ENCODE measurements at regions not wholly inside any gene's neighbourhood (a gene's known extent, or its start where the extent isn't known, plus 50 kb on each side); places are given as distances from the start of the nearest gene placed in this dataset.

DNA sequence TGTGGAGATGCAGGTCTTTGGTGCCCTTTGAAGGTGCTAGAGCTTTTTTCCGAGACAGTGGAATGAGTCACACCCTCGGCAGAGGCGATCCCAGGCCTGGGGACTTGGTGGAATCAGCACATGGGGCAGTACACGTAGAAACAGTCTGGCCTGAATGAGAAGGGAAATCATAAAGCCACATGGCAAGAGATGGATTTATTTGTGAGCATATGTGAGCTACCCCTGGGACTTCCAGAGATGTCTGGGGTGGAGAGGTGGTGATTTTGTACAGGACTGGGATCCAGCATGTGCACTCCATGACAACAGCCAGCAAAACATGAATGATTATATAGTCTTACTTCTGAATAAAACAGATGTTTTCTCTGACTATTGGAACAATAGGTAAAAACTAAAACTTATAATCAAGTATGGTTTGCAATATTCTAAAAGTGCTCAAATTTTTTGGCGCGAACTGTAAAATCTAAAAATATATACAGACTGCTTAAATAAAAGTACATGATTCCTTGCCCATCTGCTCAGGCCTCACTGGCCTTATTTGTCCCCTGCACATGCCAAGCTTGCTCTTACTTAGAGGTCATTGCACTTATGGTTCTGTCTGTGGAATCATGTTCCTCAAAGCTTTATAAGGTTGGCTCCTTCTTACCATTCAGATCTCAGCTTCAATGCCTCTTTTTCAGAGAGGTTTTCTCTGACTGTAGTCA lies 54.7 kb upstream of the SMARCA2 start:
- FAIRE-seq (no peak), ATAC-seq (no peak; a peak in 1 of 6 replicates), DNase-seq (ENCODE audit: low read depth in 1 of 2, low spot score in 1 of 2) (no peak)
- no peak overlapping the region for H3K27ac ChIP-seq
- no peaks in the 10 kb centered on the region for H3K9me3 ChIP-seq
- H3K4me3 ChIP-seq: no peak overlapping the region
- no peak overlapping the region for H3K4me2 ChIP-seq
- CTCF ChIA-PET: no interaction called here
- POLR2A ChIA-PET: no interaction called here
- no peaks in the 10 kb centered on the region for H3K4me1 ChIP-seq
- 35% methylated on average over 6 of the region's 6 CpGs for WGBS (ENCODE audit: missing lambda C conversion rate)
- TF ChIP-seq MAX (IDR thresholded peaks at IDR 0.05): no peak
- no peak for TF ChIP-seq RCOR1 (IDR thresholded peaks at IDR 0.05; ENCODE audit: low read depth, low read length)
- no peak for TF ChIP-seq KDM5A (IDR thresholded peaks at IDR 0.05)
- no peak for TF ChIP-seq HES2 (IDR thresholded peaks at IDR 0.05)
- TF ChIP-seq CBX8 (IDR thresholded peaks at IDR 0.05): no peak
- no peak for TF ChIP-seq FOSB (CRISPR knock-in tag; IDR thresholded peaks at IDR 0.05)
- no peak for TF ChIP-seq POLR2AphosphoS2 (conservative IDR thresholded peaks at IDR 0.05; ENCODE audit: low read length)
- no peak for TF ChIP-seq CTCF (IDR thresholded peaks at IDR 0.05)
- no peak for TF ChIP-seq SMC3 (IDR thresholded peaks at IDR 0.05)
- no peak for TF ChIP-seq MYC (IDR thresholded peaks at IDR 0.05; ENCODE audit: borderline replicate concordance, low read length)
- no peak for TF ChIP-seq ZFP36 (IDR thresholded peaks at IDR 0.05; ENCODE audit: borderline replicate concordance, partially characterized antibody)
- no peak for TF ChIP-seq SREBF2 (IDR thresholded peaks at IDR 0.05)
- no peak for TF ChIP-seq EHMT2 (IDR thresholded peaks at IDR 0.05; ENCODE audit: low read depth)
- no peak for TF ChIP-seq HDAC2 (IDR thresholded peaks at IDR 0.05)
- TF ChIP-seq ZC3H11A (IDR thresholded peaks at IDR 0.05): no peak

DNA sequence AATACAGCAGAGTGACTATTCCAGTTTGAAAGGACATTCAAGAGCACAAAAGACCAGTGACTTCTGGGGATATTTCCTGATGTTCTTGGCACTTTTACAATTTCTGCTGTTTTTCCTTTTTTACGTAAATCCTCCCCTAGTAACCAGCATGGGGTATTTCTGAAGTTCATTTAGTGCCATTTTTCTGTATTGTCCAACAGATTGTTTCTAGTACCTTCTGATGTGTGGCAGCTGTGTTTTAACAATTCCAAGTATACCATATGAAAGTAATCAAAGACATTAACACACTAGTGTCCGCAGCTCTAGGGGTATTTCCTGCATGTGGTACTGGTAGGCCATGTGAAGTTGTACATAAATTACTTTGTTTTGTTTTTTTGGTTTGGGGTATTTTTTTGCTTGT lies 53.0 kb upstream of the SMARCA2 start:
- POLR2A ChIA-PET: no interaction called here
- Histone ChIP-seq H3K4me3 (no peak overlapping the region), H3K4me2 (no peak overlapping the region), H3K4me1 (no peaks in the 10 kb centered on the region), H3K27ac (no peak overlapping the region), H3K9me3 (no peaks in the 10 kb centered on the region)
- ATAC-seq (no peak), FAIRE-seq (no peak), DNase-seq (ENCODE audit: low read depth in 1 of 2, low spot score in 1 of 2) (no peak)
- WGBS (ENCODE audit: missing lambda C conversion rate): 67% methylated on average over 2 of the region's 2 CpGs
- CTCF ChIA-PET: no interaction called here
- TF ChIP-seq, protein P1, sequence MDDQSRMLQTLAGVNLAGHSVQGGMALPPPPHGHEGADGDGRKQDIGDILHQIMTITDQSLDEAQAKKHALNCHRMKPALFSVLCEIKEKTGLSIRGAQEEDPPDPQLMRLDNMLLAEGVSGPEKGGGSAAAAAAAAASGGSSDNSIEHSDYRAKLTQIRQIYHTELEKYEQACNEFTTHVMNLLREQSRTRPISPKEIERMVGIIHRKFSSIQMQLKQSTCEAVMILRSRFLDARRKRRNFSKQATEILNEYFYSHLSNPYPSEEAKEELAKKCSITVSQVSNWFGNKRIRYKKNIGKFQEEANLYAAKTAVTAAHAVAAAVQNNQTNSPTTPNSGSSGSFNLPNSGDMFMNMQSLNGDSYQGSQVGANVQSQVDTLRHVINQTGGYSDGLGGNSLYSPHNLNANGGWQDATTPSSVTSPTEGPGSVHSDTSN (IDR thresholded peaks at IDR 0.05): no peak
- no peak for TF ChIP-seq RARB (CRISPR knock-in tag; IDR thresholded peaks at IDR 0.05)
- TF ChIP-seq KDM1A (IDR thresholded peaks at IDR 0.05; ENCODE audit: low read depth): no peak
- no peak for TF ChIP-seq CBX2 (IDR thresholded peaks at IDR 0.05; ENCODE audit: borderline replicate concordance, low read depth)
- TF ChIP-seq USF2 (IDR thresholded peaks at IDR 0.05): no peak
- no peak for TF ChIP-seq GATA3 (IDR thresholded peaks at IDR 0.05; ENCODE audit: borderline replicate concordance)
- no peak for TF ChIP-seq CHD4 (IDR thresholded peaks at IDR 0.05; ENCODE audit: borderline replicate concordance)
- TF ChIP-seq EHMT2 (IDR thresholded peaks at IDR 0.05; ENCODE audit: low read depth): no peak
- no peak for TF ChIP-seq ELK1 (IDR thresholded peaks at IDR 0.05; ENCODE audit: low read depth, low read length)

All from A549 (cell line).